ENCODE measurements at regions not wholly inside any gene's neighbourhood (a gene's known extent, or its start where the extent isn't known, plus 50 kb on each side); places are given as distances from the start of the nearest gene placed in this dataset.

DNA sequence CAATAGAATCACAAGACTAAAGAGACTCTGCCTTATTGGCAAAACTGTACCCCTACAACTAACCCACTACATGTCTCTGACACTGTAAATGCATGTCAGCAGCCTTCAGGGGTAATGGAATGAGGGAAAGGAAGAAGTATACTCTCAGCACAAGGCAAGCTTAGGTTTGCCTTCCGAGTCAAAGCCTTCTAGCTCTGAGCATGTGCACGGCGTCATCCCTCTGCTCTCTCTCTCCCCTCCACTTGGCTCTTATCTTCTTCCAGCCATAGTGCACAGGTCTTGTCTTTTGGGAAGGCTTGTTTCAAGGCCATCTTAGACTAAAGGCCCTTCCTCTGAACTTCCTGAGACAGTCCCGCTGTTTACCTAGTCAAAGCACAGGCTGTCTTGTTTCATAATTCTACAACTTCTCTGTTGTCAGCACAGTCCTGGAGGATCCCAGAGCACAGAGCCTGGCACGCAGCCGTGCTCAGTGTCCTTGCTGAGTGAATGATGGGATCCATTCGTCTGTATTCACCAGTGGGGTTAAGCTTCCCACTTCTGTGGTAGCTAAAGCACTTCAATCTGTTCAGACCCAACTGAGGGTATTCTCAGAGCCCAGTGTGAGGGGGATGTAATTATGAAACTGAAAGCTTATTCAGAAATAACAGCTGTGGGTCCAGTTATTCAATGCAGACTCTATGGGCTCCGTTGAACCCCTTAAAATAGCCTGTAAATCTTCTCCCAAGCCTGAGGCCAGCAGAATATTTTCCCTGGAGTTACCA is 166.5 kb upstream of the PLD5 start:
- Histone ChIP-seq H3K4me3 (ENCODE audit: control insufficient read depth in 2 of 3, extremely low read depth in 1 of 3, insufficient read depth in 2 of 3, low read depth in 1 of 3, low read length in 3 of 3) (no peak overlapping the region), H4K20me1 (ENCODE audit: control insufficient read depth, extremely low read depth, insufficient read depth, low read length) (no peaks in the 10 kb centered on the region), H2AFZ (ENCODE audit: control insufficient read depth, low read length) (no peak overlapping the region), H3K9me1 (ENCODE audit: control insufficient read depth, extremely low read depth, insufficient read depth, low read length) (no peaks in the 10 kb centered on the region), H3K27me3 (ENCODE audit: control insufficient read depth, extremely low read depth, insufficient read depth, low read length) (no peaks in the 10 kb centered on the region), H3K4me1 (ENCODE audit: control insufficient read depth, extremely low read depth, insufficient read depth, low read length) (no peaks in the 10 kb centered on the region), H3K9ac (ENCODE audit: control insufficient read depth, extremely low read depth, insufficient read depth, low read length) (no peak overlapping the region), H3K79me2 (ENCODE audit: control insufficient read depth, insufficient read depth, low read length) (no peaks in the 10 kb centered on the region), H3K36me3 (ENCODE audit: control insufficient read depth in 2 of 2, extremely low read depth in 1 of 2, insufficient read depth in 2 of 2, low read length in 2 of 2) (no peaks in the 10 kb centered on the region), H3K4me2 (ENCODE audit: control insufficient read depth, extremely low read depth, insufficient read depth, low read depth, low read length) (no peak overlapping the region), H3K27ac (ENCODE audit: control insufficient read depth, insufficient read depth, low read length) (no peak overlapping the region), H3K9me3 (ENCODE audit: control insufficient read depth, low read depth, low read length) (no peaks in the 10 kb centered on the region)
- FAIRE-seq (no peak), DNase-seq (ENCODE audit: low read depth, low spot score) (no peak)
- dilution Hi-C loops (cut with MboI; ENCODE audit: extremely low pct_ligation_motif_present, low sequenced_read_pairs): no loop called here
- no peak for TF ChIP-seq EZH2 (IDR thresholded peaks at IDR 0.05; ENCODE audit: low read length)
- TF ChIP-seq CTCF (optimal IDR thresholded peaks at IDR 0.05 in 1 of 3, IDR thresholded peaks at IDR 0.05 in 1 of 3, conservative IDR thresholded peaks at IDR 0.05 in 1 of 3; ENCODE audit: extremely low read depth in 1 of 3, insufficient read depth in 2 of 3, low read length in 3 of 3): no peak

- Histone ChIP-seq H3K36me3 (ENCODE audit: control insufficient read depth in 2 of 2, extremely low read depth in 1 of 2, insufficient read depth in 2 of 2, low read length in 2 of 2) (no peaks in the 10 kb centered on the region), H3K9me1 (ENCODE audit: control insufficient read depth, extremely low read depth, insufficient read depth, low read length) (no peaks in the 10 kb centered on the region), H3K4me2 (ENCODE audit: control insufficient read depth, extremely low read depth, insufficient read depth, low read depth, low read length) (no peak overlapping the region), H3K79me2 (ENCODE audit: control insufficient read depth, insufficient read depth, low read length) (no peaks in the 10 kb centered on the region), H4K20me1 (ENCODE audit: control insufficient read depth, extremely low read depth, insufficient read depth, low read length) (no peaks in the 10 kb centered on the region), H3K4me3 (ENCODE audit: control insufficient read depth in 2 of 3, extremely low read depth in 1 of 3, insufficient read depth in 2 of 3, low read depth in 1 of 3, low read length in 3 of 3) (no peak overlapping the region), H3K4me1 (ENCODE audit: control insufficient read depth, extremely low read depth, insufficient read depth, low read length) (no peaks in the 10 kb centered on the region), H3K27me3 (ENCODE audit: control insufficient read depth, extremely low read depth, insufficient read depth, low read length) (no peaks in the 10 kb centered on the region), H3K27ac (ENCODE audit: control insufficient read depth, insufficient read depth, low read length) (no peak overlapping the region), H3K9me3 (ENCODE audit: control insufficient read depth, low read depth, low read length) (no peaks in the 10 kb centered on the region), H3K9ac (ENCODE audit: control insufficient read depth, extremely low read depth, insufficient read depth, low read length) (no peak overlapping the region), H2AFZ (ENCODE audit: control insufficient read depth, low read length) (no peak overlapping the region)
- no peak for FAIRE-seq
- no peak for TF ChIP-seq CTCF (optimal IDR thresholded peaks at IDR 0.05 in 1 of 3, IDR thresholded peaks at IDR 0.05 in 1 of 3, conservative IDR thresholded peaks at IDR 0.05 in 1 of 3; ENCODE audit: extremely low read depth in 1 of 3, insufficient read depth in 2 of 3, low read length in 3 of 3)
- no peak for TF ChIP-seq EZH2 (IDR thresholded peaks at IDR 0.05; ENCODE audit: low read length)
- DNase-seq (ENCODE audit: low read depth, low spot score): no peak
- dilution Hi-C loops (cut with MboI; ENCODE audit: extremely low pct_ligation_motif_present, low sequenced_read_pairs): no loop called here
These were observed 164.9 kb upstream of the PLD5 start for GRCh38 chr1:242689378-242689777.

Data from keratinocyte (primary cell).